Osteoblast (primary cell): ENCODE measurements at regions not wholly inside any gene's neighbourhood (a gene's known extent, or its start where the extent isn't known, plus 50 kb on each side); places are given as distances from the start of the nearest gene placed in this dataset.

Source experiments
- DNase-seq: peaks from one replicate; pipeline ENCODE4 v3.0.0; 2011; ENCODE audit warnings: low spot score, mixed read lengths; ENCODE audit not compliant: insufficient read length; ENCODE audit errors: missing footprints
- H2AFZ ChIP-seq: 2 replicates; pipeline ENCODE4 v1.6.0; 2011; ENCODE audit warnings: mild to moderate bottlenecking, low read length
- H3K27ac ChIP-seq: 2 replicates; pipeline ENCODE4 v1.5.1; 2011; ENCODE audit warnings: mild to moderate bottlenecking, low read depth, low read length, moderate library complexity
- H3K27me3 ChIP-seq: 2 replicates; pipeline ENCODE4 v1.6.0; 2012; ENCODE audit warnings: mild to moderate bottlenecking, control low read depth, inconsistent platforms, low read length, moderate library complexity; ENCODE audit not compliant: insufficient read depth
- H3K36me3 ChIP-seq: 2 replicates; pipeline ENCODE4 v1.5.1; 2011; ENCODE audit warnings: mild to moderate bottlenecking, low read length, control low read depth, moderate library complexity; ENCODE audit not compliant: insufficient read depth
- H3K4me1 ChIP-seq: 2 replicates; pipeline ENCODE4 v1.5.1; 2011; ENCODE audit warnings: mild to moderate bottlenecking, low read length, control low read depth, moderate library complexity; ENCODE audit not compliant: insufficient read depth
- H3K4me2 ChIP-seq: 2 replicates; pipeline ENCODE4 v1.6.0; 2011; ENCODE audit warnings: mild to moderate bottlenecking, low read length; ENCODE audit not compliant: insufficient read depth
- H3K4me3 ChIP-seq: fragments of 200-600 bp; sonication (generic); 3 replicates; pipeline ENCODE4 v1.5.1; 2012; ENCODE audit warnings: mild to moderate bottlenecking, low read length, inconsistent platforms; ENCODE audit not compliant: insufficient read depth
- H3K79me2 ChIP-seq: 2 replicates; pipeline ENCODE4 v1.6.0; 2012; ENCODE audit warnings: mild to moderate bottlenecking, low read length, control low read depth, inconsistent platforms; ENCODE audit not compliant: insufficient read depth
- H3K9me3 ChIP-seq: 2 replicates; pipeline ENCODE4 v1.5.1; 2011; ENCODE audit warnings: low read depth, low read length, control low read depth
- H4K20me1 ChIP-seq: 2 replicates; pipeline ENCODE4 v1.6.0; 2012; ENCODE audit warnings: mild to moderate bottlenecking, low read length, control low read depth; ENCODE audit not compliant: insufficient read depth
- CTCF ChIP-seq: IDR thresholded peaks from 2 replicates; pipeline ENCODE4 v1.5.1; 2011; ENCODE audit warnings: mild to moderate bottlenecking, low read depth, low read length, moderate library complexity; ENCODE audit errors: extremely low read depth

GRCh38 chrX:39298821-39299220, 497.6 kb downstream of the MID1IP1 start:
- Histone ChIP-seq H3K36me3 (no peaks in the 10 kb centered on the region), H3K27ac (no peak overlapping the region), H3K4me2 (no peak overlapping the region), H3K4me3 (no peak overlapping the region), H4K20me1 (no peaks in the 10 kb centered on the region), H3K9me3 (peaks cover 2% of the 10 kb centered on the region), H2AFZ (no peak overlapping the region), H3K27me3 (peaks cover 24% of the 10 kb centered on the region), H3K4me1 (no peaks in the 10 kb centered on the region), H3K79me2 (no peaks in the 10 kb centered on the region)
- no peak for DNase-seq
- TF ChIP-seq CTCF: no peak

GRCh38 chrX:39299615-39300014, 498.4 kb downstream of the MID1IP1 start:
- peaks cover 2% of the 10 kb centered on the region for H3K9me3 ChIP-seq
- no peaks in the 10 kb centered on the region for H3K36me3 ChIP-seq
- H3K27me3 ChIP-seq: peaks cover 24% of the 10 kb centered on the region
- no peaks in the 10 kb centered on the region for H3K79me2 ChIP-seq
- H3K4me3 ChIP-seq: no peak overlapping the region
- H3K4me2 ChIP-seq: no peak overlapping the region
- no peaks in the 10 kb centered on the region for H3K4me1 ChIP-seq
- H4K20me1 ChIP-seq: no peaks in the 10 kb centered on the region
- no peak for TF ChIP-seq CTCF
- H3K27ac ChIP-seq: no peak overlapping the region
- DNase-seq: no peak
- no peak overlapping the region for H2AFZ ChIP-seq

GRCh38 chrX:39301036-39301435, 499.8 kb downstream of the MID1IP1 start:
- Histone ChIP-seq H3K36me3 (no peaks in the 10 kb centered on the region), H3K4me3 (no peak overlapping the region), H3K4me1 (no peaks in the 10 kb centered on the region), H3K4me2 (no peak overlapping the region), H3K27ac (no peak overlapping the region), H3K9me3 (peaks cover 2% of the 10 kb centered on the region), H4K20me1 (no peaks in the 10 kb centered on the region), H3K27me3 (peaks cover 22% of the 10 kb centered on the region), H2AFZ (no peak overlapping the region), H3K79me2 (no peaks in the 10 kb centered on the region)
- TF ChIP-seq CTCF: no peak
- no peak for DNase-seq

GRCh38 chrX:39302838-39303237, 501.6 kb downstream of the MID1IP1 start:
- Histone ChIP-seq H3K27ac (no peak overlapping the region), H2AFZ (no peak overlapping the region), H3K4me1 (no peaks in the 10 kb centered on the region), H3K36me3 (no peaks in the 10 kb centered on the region), H3K4me3 (no peak overlapping the region), H4K20me1 (no peaks in the 10 kb centered on the region), H3K27me3 (peaks cover 26% of the 10 kb centered on the region), H3K79me2 (no peaks in the 10 kb centered on the region), H3K9me3 (peaks cover 2% of the 10 kb centered on the region), H3K4me2 (no peak overlapping the region)
- DNase-seq: no peak
- TF ChIP-seq CTCF: no peak
